A549 (cell line): ENCODE measurements at regions not wholly inside any gene's neighbourhood (a gene's known extent, or its start where the extent isn't known, plus 50 kb on each side); places are given as distances from the start of the nearest gene placed in this dataset.
"Not testable (repeated sequence)": the region's sequence is repeated elsewhere in the genome, so short reads cannot be mapped to it uniquely, and the experiment has no call there.

Source experiments
- ATAC-seq, 2 experiments: fragments of 200-7000 bp in 1 of 2; fragments of >200 bp in 1 of 2; cut with Nextera tagmentation in 1 of 2; cut with Tn5 transposase in 1 of 2; 3 replicates each; pipeline versions ENCODE4 v1.8.0 to v1.9.1; 2018 to 2020; ENCODE audit warnings: mild to moderate bottlenecking in 1 of 2, moderate library complexity in 1 of 2
- CTCF ChIA-PET: fragments of 300-600 bp; sonication (Branson Sonifier 250); formaldehyde crosslinking; extraction: SDS; loops from one replicate; lab custom pipeline; 2021; ENCODE audit warnings: antibody characterized with exemption, inconsistent platforms; lab: Yijun Ruan, JAX
- POLR2A ChIA-PET: fragments of 350-600 bp; formaldehyde crosslinking; extraction: SDS; loops from one replicate; lab custom pipeline; 2021; ENCODE audit warnings: antibody characterized with exemption, inconsistent platforms; lab: Yijun Ruan, JAX
- DNase-seq, 2 experiments: peaks; one replicate each; pipeline versions ENCODE4 v3.0.0 to v3.0.0-alpha.2; 2011 to 2016; ENCODE audit warnings: low read depth in 1 of 2, low spot score in 1 of 2
- FAIRE-seq: peaks from 2 replicates; lab custom pipeline; 2011; peaks lifted over from hg19 to GRCh38; lab: Jason Lieb, UNC
- H3K27ac ChIP-seq, 2 experiments: fragments of >200 bp; sonication (Bioruptor Twin); formaldehyde crosslinking; 3 replicates each; pipeline ENCODE4 v1.5.1; 2016 to 2017
- H3K4me1 ChIP-seq: fragments of >200 bp; sonication (Bioruptor Twin); formaldehyde crosslinking; 3 replicates; pipeline ENCODE4 v1.6.1; 2016
- H3K4me2 ChIP-seq: fragments of >200 bp; sonication (Bioruptor Twin); formaldehyde crosslinking; 3 replicates; pipeline ENCODE4 v1.6.1; 2016
- H3K4me3 ChIP-seq: fragments of >200 bp; sonication (Bioruptor Twin); formaldehyde crosslinking; 3 replicates; pipeline ENCODE4 v1.5.1; 2016
- H3K9me3 ChIP-seq: fragments of >200 bp; sonication (Bioruptor Twin); formaldehyde crosslinking; 3 replicates; pipeline ENCODE4 v1.6.1; 2016
- CBX2 ChIP-seq: fragments of 200-600 bp; sonication (generic); IDR thresholded peaks from 2 replicates; pipeline ENCODE4 v1.6.1; 2016; ENCODE audit warnings: low read depth, mild to moderate bottlenecking, borderline replicate concordance
- CHD4 ChIP-seq: fragments of 200-600 bp; sonication (generic); IDR thresholded peaks from 2 replicates; pipeline ENCODE4 v1.6.1; 2016; ENCODE audit warnings: antibody characterized with exemption, mild to moderate bottlenecking, borderline replicate concordance
- ELK1 ChIP-seq: fragments of 150-350 bp; IDR thresholded peaks from 2 replicates; pipeline ENCODE4 v1.6.1; 2014; ENCODE audit warnings: low read depth, mild to moderate bottlenecking, low read length
- EP300 ChIP-seq, 2 experiments: fragments of >200 bp; sonication (Bioruptor Twin); formaldehyde crosslinking; IDR thresholded peaks; 2 replicates in 1 of 2; 3 replicates in 1 of 2; pipeline ENCODE4 v1.6.1; 2016 to 2017
- FOSB ChIP-seq: fragments of 250-450 bp; sonication (Bioruptor Pico); IDR thresholded peaks from 2 replicates; pipeline ENCODE4 v1.5.0; 2020; ENCODE audit warnings: mild to moderate bottlenecking, moderate library complexity
- GATA3 ChIP-seq: IDR thresholded peaks from 2 replicates; pipeline ENCODE4 v1.6.1; 2012; ENCODE audit warnings: borderline replicate concordance
- HOXA7 ChIP-seq: fragments of 250-450 bp; sonication (Bioruptor Pico); IDR thresholded peaks from 2 replicates; pipeline ENCODE4 v1.5.0; 2020; ENCODE audit warnings: mild to moderate bottlenecking, moderate library complexity
- HOXB5 ChIP-seq: fragments of 250-450 bp; sonication (Bioruptor Pico); IDR thresholded peaks from 2 replicates; pipeline ENCODE4 v1.5.0; 2020; ENCODE audit warnings: mild to moderate bottlenecking, moderate library complexity
- NPAS2 ChIP-seq: fragments of 250-450 bp; sonication (Bioruptor Pico); IDR thresholded peaks from 2 replicates; pipeline ENCODE4 v1.8.0; 2022; ENCODE audit warnings: mild to moderate bottlenecking, moderate library complexity, borderline replicate concordance
- PBX3 ChIP-seq: IDR thresholded peaks from 2 replicates; pipeline ENCODE4 v1.6.1; 2012
- PHF8 ChIP-seq: fragments of 200-600 bp; sonication (generic); IDR thresholded peaks from 2 replicates; pipeline ENCODE4 v1.6.1; 2016; ENCODE audit warnings: low read depth, mild to moderate bottlenecking, antibody characterized with exemption, moderate library complexity, borderline replicate concordance
- POLR2A ChIP-seq: IDR thresholded peaks from 2 replicates; pipeline ENCODE4 v1.6.1; 2012; ENCODE audit warnings: mild to moderate bottlenecking, low read length
- RARB ChIP-seq: fragments of 250-450 bp; sonication (Bioruptor Pico); IDR thresholded peaks from 2 replicates; pipeline ENCODE4 v1.8.0; 2021; ENCODE audit warnings: mild to moderate bottlenecking, moderate library complexity
- RFX5 ChIP-seq: fragments of 450-650 bp; IDR thresholded peaks from 2 replicates; pipeline ENCODE4 v1.7.1; 2014; ENCODE audit warnings: antibody characterized with exemption, mild to moderate bottlenecking, moderate library complexity
- RNF2 ChIP-seq: fragments of 200-600 bp; sonication (generic); IDR thresholded peaks from 2 replicates; pipeline ENCODE4 v1.6.1; 2016; ENCODE audit warnings: low read depth, mild to moderate bottlenecking, antibody characterized with exemption, moderate library complexity, borderline replicate concordance
- SREBF2 ChIP-seq: fragments of 450-650 bp; IDR thresholded peaks from 2 replicates; pipeline ENCODE4 v1.6.1; 2014; ENCODE audit warnings: mild to moderate bottlenecking, moderate library complexity
- TFCP2L1 ChIP-seq: fragments of 250-450 bp; sonication (Bioruptor Pico); IDR thresholded peaks from 2 replicates; pipeline ENCODE4 v1.5.0; 2021; ENCODE audit warnings: mild to moderate bottlenecking
- ZC3H11A ChIP-seq: fragments of 450-650 bp; IDR thresholded peaks from 2 replicates; pipeline ENCODE4 v1.6.1; 2014; ENCODE audit warnings: antibody characterized with exemption, mild to moderate bottlenecking
- ZFP36 ChIP-seq: fragments of 450-650 bp; IDR thresholded peaks from 2 replicates; pipeline ENCODE4 v1.6.1; 2014; ENCODE audit warnings: borderline replicate concordance; ENCODE audit not compliant: partially characterized antibody
- WGBS: methylation state at CpG from one replicate; pipeline ENCODE4 v1.1.6; 2017; ENCODE audit errors: missing lambda C conversion rate; 5-methylcytosine and 5-hydroxymethylcytosine counted together
- TF ChIP-seq, protein P1 (sequence below): fragments of 250-450 bp; sonication (Bioruptor Pico); IDR thresholded peaks from 2 replicates; pipeline ENCODE4 v1.5.0; 2020; ENCODE audit warnings: low read depth, mild to moderate bottlenecking, moderate library complexity
- TF ChIP-seq, protein P2 (sequence below): fragments of 450-650 bp; IDR thresholded peaks from 2 replicates; pipeline ENCODE4 v1.6.1; 2014; ENCODE audit warnings: antibody characterized with exemption
- TF ChIP-seq, protein P3 (sequence below): fragments of 200-600 bp; sonication (generic); IDR thresholded peaks from 2 replicates; pipeline ENCODE4 v1.6.1; 2016; ENCODE audit warnings: antibody characterized with exemption, mild to moderate bottlenecking, moderate library complexity

DNA sequence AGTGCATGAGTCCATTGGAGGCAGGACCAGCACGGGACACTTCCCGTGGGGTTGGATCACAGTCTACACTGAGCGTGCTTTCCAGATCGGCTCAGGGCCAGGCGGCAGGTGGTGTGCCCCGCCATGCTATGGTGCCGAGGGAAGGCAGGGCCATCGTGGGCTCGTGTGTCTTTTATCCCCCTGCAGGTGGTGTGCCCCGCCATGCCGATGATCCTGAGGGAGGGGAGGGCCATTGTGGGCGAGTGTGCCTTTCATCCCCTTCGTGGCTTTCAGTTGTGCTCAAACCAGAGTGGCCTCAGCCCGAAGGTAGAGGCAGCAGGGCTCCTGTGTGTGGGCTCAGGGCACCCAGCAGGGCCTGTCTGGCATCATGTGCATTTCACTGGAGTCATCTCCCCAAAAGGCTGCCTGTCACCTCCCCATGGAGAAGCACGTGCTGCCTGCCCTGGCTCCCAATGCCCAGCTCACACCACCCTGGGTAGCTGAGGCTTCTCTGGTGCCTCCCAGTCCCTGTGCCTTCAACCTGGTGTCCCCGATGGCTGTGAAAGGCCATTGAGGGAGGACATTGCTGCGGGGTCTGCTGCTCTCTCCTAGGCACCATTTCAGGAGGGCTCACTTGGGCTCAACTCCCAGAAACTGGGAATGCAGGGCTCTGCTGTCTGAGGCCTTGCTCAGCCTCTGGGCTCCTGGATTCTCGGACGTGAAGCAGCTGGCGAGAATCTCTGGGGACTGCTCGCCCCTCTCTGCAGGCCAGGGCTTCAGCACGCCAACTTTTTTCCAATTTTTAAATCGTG, 207.6 kb downstream of the NPIPB11 start:
- CTCF ChIA-PET: no interaction called here
- 85% methylated on average over 19 of the region's 23 CpGs for WGBS
- POLR2A ChIA-PET: no interaction called here
- TF ChIP-seq RFX5: no peak
- TF ChIP-seq RARB (CRISPR knock-in tag): no peak
- TF ChIP-seq POLR2A: no peak
- TF ChIP-seq RNF2: no peak
- no peak for TF ChIP-seq NPAS2 (CRISPR knock-in tag)
- TF ChIP-seq, protein P1, sequence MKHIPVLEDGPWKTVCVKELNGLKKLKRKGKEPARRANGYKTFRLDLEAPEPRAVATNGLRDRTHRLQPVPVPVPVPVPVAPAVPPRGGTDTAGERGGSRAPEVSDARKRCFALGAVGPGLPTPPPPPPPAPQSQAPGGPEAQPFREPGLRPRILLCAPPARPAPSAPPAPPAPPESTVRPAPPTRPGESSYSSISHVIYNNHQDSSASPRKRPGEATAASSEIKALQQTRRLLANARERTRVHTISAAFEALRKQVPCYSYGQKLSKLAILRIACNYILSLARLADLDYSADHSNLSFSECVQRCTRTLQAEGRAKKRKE (CRISPR knock-in tag): no peak
- TF ChIP-seq, protein P2, sequence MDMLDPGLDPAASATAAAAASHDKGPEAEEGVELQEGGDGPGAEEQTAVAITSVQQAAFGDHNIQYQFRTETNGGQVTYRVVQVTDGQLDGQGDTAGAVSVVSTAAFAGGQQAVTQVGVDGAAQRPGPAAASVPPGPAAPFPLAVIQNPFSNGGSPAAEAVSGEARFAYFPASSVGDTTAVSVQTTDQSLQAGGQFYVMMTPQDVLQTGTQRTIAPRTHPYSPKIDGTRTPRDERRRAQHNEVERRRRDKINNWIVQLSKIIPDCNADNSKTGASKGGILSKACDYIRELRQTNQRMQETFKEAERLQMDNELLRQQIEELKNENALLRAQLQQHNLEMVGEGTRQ: no peak
- no peak for TF ChIP-seq ZC3H11A
- no peak for TF ChIP-seq EP300 (IDR thresholded peaks at IDR 0.05)
- TF ChIP-seq, protein P3, sequence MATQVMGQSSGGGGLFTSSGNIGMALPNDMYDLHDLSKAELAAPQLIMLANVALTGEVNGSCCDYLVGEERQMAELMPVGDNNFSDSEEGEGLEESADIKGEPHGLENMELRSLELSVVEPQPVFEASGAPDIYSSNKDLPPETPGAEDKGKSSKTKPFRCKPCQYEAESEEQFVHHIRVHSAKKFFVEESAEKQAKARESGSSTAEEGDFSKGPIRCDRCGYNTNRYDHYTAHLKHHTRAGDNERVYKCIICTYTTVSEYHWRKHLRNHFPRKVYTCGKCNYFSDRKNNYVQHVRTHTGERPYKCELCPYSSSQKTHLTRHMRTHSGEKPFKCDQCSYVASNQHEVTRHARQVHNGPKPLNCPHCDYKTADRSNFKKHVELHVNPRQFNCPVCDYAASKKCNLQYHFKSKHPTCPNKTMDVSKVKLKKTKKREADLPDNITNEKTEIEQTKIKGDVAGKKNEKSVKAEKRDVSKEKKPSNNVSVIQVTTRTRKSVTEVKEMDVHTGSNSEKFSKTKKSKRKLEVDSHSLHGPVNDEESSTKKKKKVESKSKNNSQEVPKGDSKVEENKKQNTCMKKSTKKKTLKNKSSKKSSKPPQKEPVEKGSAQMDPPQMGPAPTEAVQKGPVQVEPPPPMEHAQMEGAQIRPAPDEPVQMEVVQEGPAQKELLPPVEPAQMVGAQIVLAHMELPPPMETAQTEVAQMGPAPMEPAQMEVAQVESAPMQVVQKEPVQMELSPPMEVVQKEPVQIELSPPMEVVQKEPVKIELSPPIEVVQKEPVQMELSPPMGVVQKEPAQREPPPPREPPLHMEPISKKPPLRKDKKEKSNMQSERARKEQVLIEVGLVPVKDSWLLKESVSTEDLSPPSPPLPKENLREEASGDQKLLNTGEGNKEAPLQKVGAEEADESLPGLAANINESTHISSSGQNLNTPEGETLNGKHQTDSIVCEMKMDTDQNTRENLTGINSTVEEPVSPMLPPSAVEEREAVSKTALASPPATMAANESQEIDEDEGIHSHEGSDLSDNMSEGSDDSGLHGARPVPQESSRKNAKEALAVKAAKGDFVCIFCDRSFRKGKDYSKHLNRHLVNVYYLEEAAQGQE: no peak
- no peak for TF ChIP-seq CHD4
- no peak for TF ChIP-seq TFCP2L1 (CRISPR knock-in tag)
- TF ChIP-seq FOSB (CRISPR knock-in tag): no peak
- TF ChIP-seq CBX2: no peak
- TF ChIP-seq GATA3: no peak
- TF ChIP-seq HOXB5 (CRISPR knock-in tag): no peak
- TF ChIP-seq SREBF2: no peak
- Histone ChIP-seq H3K4me2 (no peak overlapping the region), H3K27ac (peak overlapping the region in 1 of 2 experiments; percentile 48; a peak in 1 of 6 replicates), H3K4me1 (peaks cover 6% of the 10 kb centered on the region; the same call in 2 of the 3 replicates), H3K4me3 (no peak overlapping the region), H3K9me3 (no peaks in the 10 kb centered on the region)
- DNase-seq: no peak
- FAIRE-seq: no peak
- ATAC-seq: 0 out of 6 replicates have a peak, but pooled peaks of 1 of the 2 experiments have one; percentile 33

GRCh38 chr16:29198231-29198630, 208.3 kb downstream of the NPIPB11 start:
- CTCF ChIA-PET: no interaction called here
- Histone ChIP-seq H3K4me3 (no peak overlapping the region), H3K27ac (no peak overlapping the region; a peak in 1 of 6 replicates), H3K9me3 (no peaks in the 10 kb centered on the region), H3K4me2 (no peak overlapping the region)
- DNase-seq (no peak), ATAC-seq (no peak), FAIRE-seq (no peak)
- WGBS: 58% methylated on average over 4 of the region's 4 CpGs
- POLR2A ChIA-PET: no interaction called here
- TF ChIP-seq HOXA7 (CRISPR knock-in tag) (no peak), PHF8 (no peak), ZFP36 (no peak), NPAS2 (CRISPR knock-in tag) (no peak), EP300 (IDR thresholded peaks at IDR 0.05) (no peak), SREBF2 (no peak), PBX3 (no peak), ELK1 (no peak)
- TF ChIP-seq, protein P1 (CRISPR knock-in tag): no peak
- TF ChIP-seq, all 56 proteins: peak for 0
- H3K4me1 ChIP-seq: peaks cover 6% of the 10 kb centered on the region; the same call in 2 of the 3 replicates

DNA sequence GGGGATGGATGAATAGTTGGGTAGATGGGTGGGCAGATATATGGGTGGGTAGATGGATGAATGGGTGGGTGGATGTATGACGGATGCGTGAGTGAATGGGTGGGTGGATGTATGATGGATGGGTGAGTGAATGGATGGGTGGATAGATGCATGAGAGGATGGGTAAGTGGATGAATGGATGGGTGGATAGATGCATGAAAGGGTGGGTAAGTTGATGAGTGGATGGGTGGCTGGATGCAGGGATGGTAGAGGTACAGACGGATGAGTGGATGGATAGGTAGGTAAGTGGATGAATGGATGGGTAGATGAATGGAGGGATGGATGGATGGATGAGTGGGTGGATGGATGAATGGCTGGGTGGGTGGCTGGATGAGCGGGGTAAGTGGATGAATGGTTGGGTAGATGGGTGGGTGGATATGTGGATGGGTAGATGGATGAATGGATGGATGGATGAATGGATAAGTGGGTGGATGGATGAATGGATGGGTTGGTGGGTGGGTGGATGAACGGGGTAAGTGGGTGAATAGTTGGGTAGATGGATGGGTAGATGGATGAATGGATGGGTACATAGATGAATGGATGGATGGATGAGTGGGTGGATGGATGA, 208.9 kb downstream of the NPIPB11 start:
- WGBS: 63% methylated on average over 5 of the region's 5 CpGs
- H3K4me2 ChIP-seq, POLR2A ChIA-PET, CTCF ChIA-PET, ATAC-seq, FAIRE-seq, DNase-seq, H3K4me1 ChIP-seq, H3K9me3 ChIP-seq, H3K4me3 ChIP-seq, H3K27ac ChIP-seq: not testable (repeated sequence)
